GM19023 (cell line): ENCODE measurements at regions not wholly inside any gene's neighbourhood (a gene's known extent, or its start where the extent isn't known, plus 50 kb on each side); places are given as distances from the start of the nearest gene placed in this dataset.
"Not testable (repeated sequence)": the region's sequence is repeated elsewhere in the genome, so short reads cannot be mapped to it uniquely, and the experiment has no call there.

Experiments
- ATAC-seq: cut with Tn5 transposase; IDR thresholded peaks from one replicate; pipeline ENCODE4 v1.9.1; 2021; ENCODE audit warnings: mild to moderate bottlenecking, moderate library complexity; ENCODE audit not compliant: unreplicated experiment

GRCh38 chr21:7743940-7744339 is 2777.4 kb upstream of the TPTE start:
- ATAC-seq, result not testable (repeated sequence)

DNA sequence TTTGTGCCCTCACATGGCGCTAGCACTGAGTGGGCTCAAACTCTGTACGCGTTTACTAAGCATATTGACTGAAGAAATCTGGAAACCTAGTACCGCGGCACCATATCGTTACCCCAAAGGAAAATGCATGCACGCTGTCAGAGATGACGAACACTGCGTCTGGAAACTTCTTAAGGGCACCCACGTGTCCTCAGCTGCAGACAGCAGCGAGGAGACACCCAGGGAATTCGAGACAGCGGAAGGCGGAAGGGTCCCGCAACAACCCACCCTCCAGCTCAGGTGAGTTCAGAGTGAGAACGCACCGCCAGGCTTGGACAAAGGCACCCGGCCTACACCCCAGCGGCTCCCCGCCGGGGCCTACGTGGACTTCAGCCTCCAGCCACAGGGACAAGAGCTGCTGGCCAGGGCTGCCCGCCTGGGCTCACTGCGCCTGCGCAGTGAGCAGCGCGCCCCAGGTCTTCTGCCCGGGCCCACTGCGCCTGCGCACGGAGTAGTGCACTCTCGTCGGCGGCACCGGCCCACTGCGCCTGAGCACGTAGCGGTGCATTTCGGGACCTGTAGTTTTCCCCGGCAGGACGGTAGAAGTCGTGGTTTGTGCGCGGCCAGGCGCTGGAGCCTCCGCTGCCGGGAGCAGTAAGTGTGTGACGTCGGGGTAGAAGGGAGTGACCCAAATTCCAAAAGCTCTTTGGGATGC is 2776.8 kb upstream of the TPTE start:
- peak; percentile 95 for ATAC-seq

- ATAC-seq, result peak; percentile 74
Measured at GRCh38 chr21:7745100-7745450, 2776.3 kb upstream of the TPTE start.

DNA sequence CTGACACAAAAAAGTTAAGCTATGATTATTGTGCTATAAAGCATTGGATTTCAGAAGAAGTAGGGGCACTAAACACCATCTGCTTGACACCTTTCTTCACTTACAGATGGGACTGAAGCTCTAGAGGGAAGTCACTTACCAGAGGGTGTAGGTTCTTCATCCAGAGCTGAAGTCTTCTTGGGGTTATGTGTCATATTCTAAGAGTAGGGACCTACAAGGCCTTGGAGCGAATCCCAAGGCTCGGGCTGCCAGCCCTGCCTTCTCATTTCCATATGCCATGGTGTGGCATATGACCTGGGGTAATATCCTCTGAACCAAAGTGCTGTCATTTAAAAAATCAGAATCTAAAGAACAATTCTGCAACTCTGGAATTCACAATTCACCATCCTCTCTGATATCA is 2773.4 kb upstream of the TPTE start:
- not testable (repeated sequence) for ATAC-seq

- not testable (repeated sequence) for ATAC-seq
Measured at GRCh38 chr21:7752611-7753010, 2768.8 kb upstream of the TPTE start.

DNA sequence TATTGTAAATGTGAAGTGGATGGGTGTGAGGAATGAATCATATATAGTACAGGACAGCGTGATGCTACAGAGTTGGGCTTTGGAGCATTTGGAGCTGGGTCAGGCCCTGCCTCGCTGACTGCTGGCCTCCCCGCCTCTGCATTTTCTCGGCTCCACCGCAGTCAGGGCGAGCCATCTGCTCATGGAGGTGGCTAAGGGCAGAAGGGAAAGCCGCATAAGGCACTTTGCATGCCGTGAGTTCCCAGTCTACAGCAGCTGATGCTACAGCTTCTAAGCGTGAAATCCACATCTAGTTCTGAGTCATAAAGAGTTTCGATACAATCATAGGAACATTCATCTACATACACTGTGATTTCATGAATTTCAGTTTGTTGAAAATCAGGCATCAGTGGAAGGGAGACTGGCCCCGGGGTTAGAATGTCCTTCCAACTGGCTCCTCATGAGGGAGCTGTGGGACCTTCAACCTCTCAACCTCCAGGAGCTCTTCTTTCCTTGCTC is 2768.0 kb upstream of the TPTE start:
- peak; percentile 97 for ATAC-seq

DNA sequence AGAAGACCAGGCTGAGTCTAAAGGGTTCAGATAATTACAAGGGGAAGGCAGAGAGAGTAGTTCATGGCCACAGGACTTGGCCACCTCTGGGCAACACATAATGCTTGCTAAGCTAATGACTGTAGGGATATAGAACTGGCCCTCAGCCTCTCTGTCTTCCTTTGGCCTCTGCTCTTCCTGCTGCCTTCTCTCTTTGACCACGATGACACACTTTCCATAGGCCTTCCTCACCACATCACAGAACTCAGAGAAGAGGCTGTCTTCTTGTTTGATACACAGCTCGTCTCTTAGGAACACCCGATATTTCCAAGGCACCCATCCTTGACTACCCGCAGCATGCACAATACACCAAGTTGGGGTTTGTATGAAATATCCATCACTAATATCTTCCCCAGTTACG is 2751.4 kb upstream of the TPTE start:
- not testable (repeated sequence) for ATAC-seq

DNA sequence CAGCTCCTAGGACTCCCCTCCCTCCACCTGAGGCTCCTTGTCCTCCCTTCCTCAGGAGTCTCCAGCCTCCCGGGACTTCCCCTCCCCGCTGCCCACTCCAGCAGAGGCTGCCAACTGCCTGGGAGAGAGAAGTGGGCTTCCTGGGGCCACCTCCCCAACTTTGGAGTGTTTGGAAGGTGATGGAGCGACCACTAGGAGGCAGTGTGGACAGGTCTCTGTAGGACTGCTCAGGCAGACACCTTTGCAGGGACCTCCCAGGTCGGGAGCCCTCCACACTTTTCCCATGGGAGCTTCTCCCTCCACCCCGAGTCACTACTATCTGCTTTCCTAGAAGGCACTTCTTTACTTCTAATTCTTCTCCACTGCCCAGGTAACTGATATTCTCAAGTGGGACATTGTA is 2747.2 kb upstream of the TPTE start:
- ATAC-seq, result not testable (repeated sequence)

GRCh38 chr21:7775327-7775984 is 2745.9 kb upstream of the TPTE start:
- not testable (repeated sequence) for ATAC-seq

DNA sequence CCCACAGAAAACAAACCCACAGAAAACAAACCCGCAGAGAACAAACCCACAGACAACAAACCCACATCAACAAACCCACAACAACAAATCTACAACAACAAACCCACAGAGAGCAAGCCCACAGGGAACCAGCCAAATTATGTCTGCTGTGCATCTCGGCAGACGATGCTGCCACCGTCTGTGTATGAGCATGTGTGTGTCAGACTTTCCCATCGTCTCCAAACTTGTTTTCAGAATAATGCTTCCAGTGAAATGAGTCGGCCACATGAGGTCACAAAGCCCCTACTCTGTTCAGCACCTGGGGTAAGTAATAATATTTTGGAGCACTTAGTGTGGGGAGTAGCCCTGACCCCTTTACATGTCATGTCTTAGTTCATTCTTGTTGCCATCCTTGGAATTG is 2745.3 kb upstream of the TPTE start:
- ATAC-seq, result not testable (repeated sequence)

GRCh38 chr21:7776622-7777021 is 2744.8 kb upstream of the TPTE start:
- not testable (repeated sequence) for ATAC-seq

GRCh38 chr21:7777289-7777688 is 2744.1 kb upstream of the TPTE start:
- not testable (repeated sequence) for ATAC-seq

DNA sequence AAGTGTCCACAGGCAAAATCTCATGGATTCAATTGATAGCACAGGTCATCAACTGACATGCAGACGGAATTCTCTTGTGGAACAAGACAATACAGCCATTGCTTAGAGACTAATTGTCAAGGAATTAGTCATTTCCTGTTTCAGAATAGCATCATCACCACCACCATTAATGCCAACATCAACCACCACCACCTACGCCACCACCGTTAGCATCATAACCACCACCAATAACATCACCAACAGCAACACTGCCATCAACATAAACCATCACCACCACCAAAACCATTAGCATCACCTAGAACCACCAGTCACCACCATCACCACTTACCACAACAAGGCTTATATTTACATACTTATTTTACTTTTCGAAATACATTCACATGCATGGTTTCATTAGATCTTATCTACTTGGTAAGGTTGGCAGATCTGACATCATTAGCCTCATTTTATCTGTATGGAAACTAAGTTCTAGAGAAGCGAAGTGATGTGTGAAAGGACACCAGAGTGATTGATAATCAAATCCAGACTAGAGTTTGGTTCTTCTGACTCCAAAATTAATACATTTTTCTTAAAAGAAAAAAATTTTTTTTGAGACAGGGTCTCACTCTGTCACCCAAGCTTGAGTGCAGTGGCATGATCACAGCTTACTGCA is 2733.8 kb upstream of the TPTE start:
- not testable (repeated sequence) for ATAC-seq

DNA sequence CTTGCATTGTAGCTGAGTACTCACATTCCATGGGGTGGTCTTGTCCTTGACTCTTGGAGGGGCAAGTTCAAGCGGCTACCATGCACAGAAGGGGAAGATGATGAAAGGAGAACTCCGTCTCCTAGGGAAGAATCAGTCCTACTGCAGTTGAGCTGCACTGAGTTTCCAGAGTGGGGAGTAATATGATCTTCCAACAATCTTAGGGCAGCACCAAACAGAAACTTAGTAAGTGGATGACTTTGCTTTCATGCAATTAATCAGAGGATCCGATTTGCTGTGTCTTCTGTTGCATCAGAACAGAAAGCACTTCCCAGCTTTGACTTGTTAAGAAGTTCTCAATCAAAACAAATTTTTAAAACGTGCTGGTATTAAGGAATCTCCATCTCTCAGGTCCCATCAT is 2727.6 kb upstream of the TPTE start:
- not testable (repeated sequence) for ATAC-seq

- not testable (repeated sequence) for ATAC-seq
Measured at GRCh38 chr21:7797328-7797727, 2724.1 kb upstream of the TPTE start.

DNA sequence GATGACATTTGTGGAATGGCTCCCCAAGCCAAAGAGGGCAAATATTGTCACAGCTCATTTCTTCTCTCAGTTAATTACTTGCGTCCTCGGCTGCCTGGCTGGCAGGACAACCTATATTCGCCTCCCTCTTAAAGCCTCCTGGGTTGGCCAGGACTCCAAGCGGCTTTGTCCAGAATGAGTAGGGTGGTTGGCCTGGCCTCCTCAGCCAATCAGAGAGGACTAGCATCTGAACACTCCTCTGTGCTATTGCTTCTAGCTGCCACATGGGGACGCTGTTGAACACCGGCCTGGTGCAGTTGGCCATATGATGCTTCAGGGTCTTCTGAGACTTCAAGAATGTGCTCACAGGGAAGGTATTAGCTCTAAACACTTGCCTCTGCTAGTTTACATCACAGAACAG is 2722.9 kb upstream of the TPTE start:
- ATAC-seq, result not testable (repeated sequence)

DNA sequence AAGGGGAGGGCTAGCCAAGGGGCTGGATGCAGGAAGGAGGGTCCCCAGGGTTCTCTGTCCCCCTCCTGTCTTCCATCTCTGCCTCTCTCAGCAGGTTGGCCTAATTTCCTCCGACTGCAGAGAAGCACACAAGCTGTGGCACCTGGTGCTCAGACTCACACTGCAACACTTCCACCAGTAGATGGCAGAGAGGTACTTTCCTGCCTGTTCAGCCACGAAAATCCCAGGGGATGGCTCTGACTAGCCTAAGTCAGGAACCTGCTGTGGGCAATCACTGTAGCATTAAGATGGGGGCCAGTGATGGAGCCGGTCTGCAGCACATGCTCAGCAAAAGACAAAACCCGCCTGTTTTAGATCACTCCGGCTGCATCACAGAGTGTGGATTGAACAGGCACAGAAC is 2721.7 kb upstream of the TPTE start:
- not testable (repeated sequence) for ATAC-seq

DNA sequence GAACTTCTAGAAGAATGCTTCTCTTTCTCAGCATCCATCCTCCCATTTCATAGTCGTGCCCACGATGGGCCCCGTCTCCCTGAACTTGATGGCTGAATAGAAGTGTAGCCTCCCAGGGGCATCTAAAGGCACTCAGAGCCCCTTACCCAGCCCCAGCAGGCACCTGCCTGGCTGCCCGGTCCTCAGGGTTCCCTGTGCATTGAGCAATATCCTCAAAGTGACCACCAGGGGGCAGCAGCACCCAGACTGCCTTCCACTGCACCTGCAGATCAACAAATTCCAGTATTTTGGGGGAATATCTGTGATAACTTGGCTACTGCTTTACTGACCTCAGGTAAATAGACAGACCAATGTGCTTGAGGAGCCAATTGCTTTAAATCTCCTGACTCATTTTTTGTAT is 2707.9 kb upstream of the TPTE start:
- ATAC-seq, result not testable (repeated sequence)

- ATAC-seq, result not testable (repeated sequence)
Measured at GRCh38 chr21:7817013-7817412, 2704.4 kb upstream of the TPTE start.

DNA sequence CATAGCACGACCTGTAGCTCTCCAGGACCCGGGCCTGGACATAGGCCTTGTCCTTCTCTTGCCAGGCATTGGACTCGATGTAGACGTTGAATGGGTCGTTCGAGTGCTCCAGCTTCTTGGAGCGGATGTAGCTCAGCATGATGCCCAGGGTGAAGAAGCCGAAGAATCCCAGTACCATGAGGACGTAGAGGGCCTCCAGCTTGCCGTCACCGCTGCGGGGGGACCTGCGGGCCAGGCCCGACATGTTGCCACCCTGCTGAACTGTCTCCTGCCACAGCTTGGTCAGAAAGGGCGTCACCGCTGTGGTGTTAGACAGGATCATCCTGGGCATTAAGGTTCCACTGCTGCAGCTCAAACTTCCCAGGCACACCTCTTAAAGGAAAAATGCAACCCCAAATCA is 2702.1 kb upstream of the TPTE start:
- not testable (repeated sequence) for ATAC-seq

GRCh38 chr21:7825627-7826026 is 2695.8 kb upstream of the TPTE start:
- not testable (repeated sequence) for ATAC-seq

GRCh38 chr21:7826174-7826573 is 2695.2 kb upstream of the TPTE start:
- ATAC-seq, result not testable (repeated sequence)
